Mesenchymal stem cell (in vitro differentiated cells and primary cell): ENCODE measurements at regions not wholly inside any gene's neighbourhood (a gene's known extent, or its start where the extent isn't known, plus 50 kb on each side); places are given as distances from the start of the nearest gene placed in this dataset.

ENCODE experiments used
- DNase-seq: peaks from one replicate; pipeline ENCODE4 v3.0.0-alpha.2; 2013
- H2AFZ ChIP-seq: one replicate; pipeline ENCODE4 v1.6.1; 2013; ENCODE audit warnings: low read depth, mild to moderate bottlenecking, control low read depth, inconsistent platforms, low read length, moderate library complexity
- H2AK5ac ChIP-seq: 2 replicates; pipeline ENCODE4 v1.6.1; 2013; ENCODE audit warnings: low read length, moderate library complexity, mild to moderate bottlenecking, inconsistent platforms; ENCODE audit not compliant: severe bottlenecking
- H2BK120ac ChIP-seq: one replicate; pipeline ENCODE4 v1.6.1; 2013; ENCODE audit warnings: low read depth, mild to moderate bottlenecking, inconsistent platforms, low read length, moderate library complexity
- H2BK12ac ChIP-seq, 2 experiments: one replicate each; pipeline ENCODE4 v1.6.1; 2013; ENCODE audit warnings: inconsistent platforms in 2 of 2, low read length in 2 of 2, mild to moderate bottlenecking in 2 of 2, moderate library complexity in 2 of 2, control low read depth in 1 of 2
- H2BK15ac ChIP-seq: one replicate; pipeline ENCODE4 v1.6.1; 2013; ENCODE audit warnings: mild to moderate bottlenecking, low read depth, inconsistent platforms; ENCODE audit not compliant: poor library complexity, severe bottlenecking
- H2BK5ac ChIP-seq: 2 replicates; pipeline ENCODE4 v1.6.1; 2013; ENCODE audit warnings: low read depth, mild to moderate bottlenecking, low read length, control low read depth, inconsistent platforms; ENCODE audit not compliant: poor library complexity, severe bottlenecking
- H3K14ac ChIP-seq, 2 experiments: one replicate each; pipeline ENCODE4 v1.6.1; 2013; ENCODE audit warnings: inconsistent platforms in 2 of 2, low read length in 2 of 2, control low read depth in 1 of 2, mild to moderate bottlenecking in 1 of 2, moderate library complexity in 1 of 2
- H3K18ac ChIP-seq, 2 experiments: one replicate each; pipeline ENCODE4 v1.6.1; 2013; ENCODE audit warnings: inconsistent platforms in 2 of 2, low read length in 2 of 2, control low read depth in 1 of 2, low read depth in 1 of 2, mild to moderate bottlenecking in 1 of 2
- H3K23ac ChIP-seq, 2 experiments: one replicate each; pipeline ENCODE4 v1.6.1; 2013; ENCODE audit warnings: inconsistent platforms in 2 of 2, low read length in 2 of 2, mild to moderate bottlenecking in 2 of 2, moderate library complexity in 2 of 2, control low read depth in 1 of 2
- H3K27ac ChIP-seq: 2 replicates; pipeline ENCODE4 v1.5.1; 2013; ENCODE audit warnings: mild to moderate bottlenecking, moderate library complexity, low read length, control low read depth, inconsistent platforms; ENCODE audit not compliant: poor library complexity, severe bottlenecking
- H3K27me3 ChIP-seq, 2 experiments: 2 replicates each; pipeline versions ENCODE4 v1.6.1 to v1.7.0; 2013; ENCODE audit warnings: low read length in 2 of 2, mild to moderate bottlenecking in 2 of 2, moderate library complexity in 2 of 2, control low read depth in 1 of 2, inconsistent platforms in 1 of 2; ENCODE audit not compliant: control insufficient read depth in 1 of 2, insufficient read depth in 1 of 2
- H3K36me3 ChIP-seq, 2 experiments: 2 replicates each; pipeline versions ENCODE4 v1.6.1 to v1.7.0; 2013; ENCODE audit warnings: low read length in 2 of 2, control low read depth in 1 of 2, inconsistent platforms in 1 of 2, low read depth in 1 of 2, mild to moderate bottlenecking in 1 of 2; ENCODE audit not compliant: insufficient read depth in 2 of 2, control insufficient read depth in 1 of 2
- H3K4ac ChIP-seq, 2 experiments: one replicate each; pipeline ENCODE4 v1.6.1; 2013; ENCODE audit warnings: inconsistent platforms in 2 of 2, low read length in 2 of 2, mild to moderate bottlenecking in 2 of 2, moderate library complexity in 2 of 2, control low read depth in 1 of 2, low read depth in 1 of 2
- H3K4me1 ChIP-seq: 2 replicates; pipeline ENCODE4 v1.6.1; 2013; ENCODE audit warnings: low read depth, low read length, control low read depth; ENCODE audit not compliant: control insufficient read depth, insufficient read depth
- H3K4me2 ChIP-seq: 2 replicates; pipeline ENCODE4 v1.6.1; 2013; ENCODE audit warnings: low read length, mild to moderate bottlenecking, inconsistent platforms; ENCODE audit not compliant: poor library complexity, severe bottlenecking
- H3K4me3 ChIP-seq, 2 experiments: 2 replicates each; pipeline versions ENCODE4 v1.5.1 to v1.7.0; 2013; ENCODE audit warnings: low read length in 2 of 2, mild to moderate bottlenecking in 2 of 2, control low read depth in 1 of 2, low read depth in 1 of 2; ENCODE audit not compliant: insufficient read depth in 1 of 2
- H3K79me1 ChIP-seq: replicated peaks from 2 replicates; pipeline ENCODE4 v1.6.1; 2013; ENCODE audit warnings: mild to moderate bottlenecking, control low read depth, low read length, inconsistent platforms; ENCODE audit not compliant: poor library complexity, severe bottlenecking
- H3K9ac ChIP-seq: 2 replicates; pipeline ENCODE4 v1.7.0; 2013; ENCODE audit warnings: mild to moderate bottlenecking, low read length, moderate library complexity
- H3K9me3 ChIP-seq: 2 replicates; pipeline ENCODE4 v1.7.0; 2013; ENCODE audit warnings: mild to moderate bottlenecking, low read length; ENCODE audit not compliant: control insufficient read depth
- H4K8ac ChIP-seq: one replicate; pipeline ENCODE4 v1.6.1; 2013; ENCODE audit warnings: inconsistent platforms, mild to moderate bottlenecking, low read length, moderate library complexity
- H4K91ac ChIP-seq: one replicate; pipeline ENCODE4 v1.6.1; 2013; ENCODE audit warnings: mild to moderate bottlenecking, low read length, inconsistent platforms
- WGBS: methylation state at CpG from one replicate; pipeline ENCODE4 v1.1.7; 2013; ENCODE audit warnings: mixed read lengths; 5-methylcytosine and 5-hydroxymethylcytosine counted together

DNA sequence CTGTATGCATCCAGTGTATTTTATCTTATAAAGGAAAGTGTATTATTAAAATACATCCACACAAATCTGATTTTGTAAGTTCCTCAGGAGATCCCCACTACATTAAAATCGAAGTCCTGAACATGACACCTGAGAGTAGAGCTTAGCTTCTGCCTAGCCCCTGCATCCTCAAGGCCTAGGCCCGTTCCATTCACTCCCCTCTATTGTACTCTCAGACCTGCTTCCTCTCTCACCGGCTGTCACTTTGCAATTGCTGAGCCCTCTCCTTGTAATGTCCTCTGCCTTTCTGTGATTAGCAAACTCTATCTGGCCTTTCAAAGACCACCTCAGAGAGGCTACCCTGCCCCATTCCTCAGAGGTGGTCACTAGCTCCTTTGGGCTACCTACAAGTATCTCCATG is 160.8 kb downstream of the FTCDNL1 start:
- no peak overlapping the region for H2BK15ac ChIP-seq
- no peak overlapping the region for H2AK5ac ChIP-seq
- H3K27me3 ChIP-seq: no peaks in the 10 kb centered on the region
- no peaks in the 10 kb centered on the region for H3K9me3 ChIP-seq
- no peak overlapping the region for H4K91ac ChIP-seq
- H3K79me1 ChIP-seq: no peaks in the 10 kb centered on the region
- H3K4me2 ChIP-seq: no peak overlapping the region
- 82% methylated on average over 3 of the region's 3 CpGs for WGBS
- no peak overlapping the region for H3K27ac ChIP-seq
- no peak overlapping the region for H2BK120ac ChIP-seq
- no peak overlapping the region for H2BK12ac ChIP-seq
- H3K23ac ChIP-seq: no peak overlapping the region
- H3K4me1 ChIP-seq: no peaks in the 10 kb centered on the region
- H3K4ac ChIP-seq: no peak overlapping the region
- no peak overlapping the region for H2AFZ ChIP-seq
- no peak overlapping the region for H2BK5ac ChIP-seq
- DNase-seq: no peak
- H4K8ac ChIP-seq: no peak overlapping the region
- H3K14ac ChIP-seq: no peak overlapping the region
- no peak overlapping the region for H3K4me3 ChIP-seq
- H3K9ac ChIP-seq: no peak overlapping the region
- no peaks in the 10 kb centered on the region for H3K36me3 ChIP-seq
- no peak overlapping the region for H3K18ac ChIP-seq

DNA sequence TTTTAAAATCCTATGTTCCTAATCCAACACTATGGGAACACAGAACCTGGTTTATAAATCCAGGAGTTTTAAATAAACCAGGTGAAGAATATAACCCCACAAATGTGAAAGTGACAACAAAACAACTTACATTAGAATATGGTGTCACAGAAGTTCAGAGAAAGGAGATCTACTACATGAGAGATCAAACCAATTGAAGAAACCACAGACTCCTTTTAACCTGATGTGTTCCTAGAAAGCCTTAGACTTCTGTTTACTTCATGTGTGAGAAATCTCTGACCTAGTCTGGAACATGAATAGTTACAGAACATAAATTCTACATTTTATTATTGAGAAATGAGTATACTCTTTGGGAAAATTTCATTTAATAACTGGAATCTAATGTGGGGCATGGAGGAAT is 165.3 kb downstream of the FTCDNL1 start:
- Histone ChIP-seq H3K36me3 (no peaks in the 10 kb centered on the region), H3K4me3 (no peak overlapping the region), H2BK5ac (no peak overlapping the region), H2AK5ac (no peak overlapping the region), H3K9ac (no peak overlapping the region), H2BK120ac (no peak overlapping the region), H3K4me1 (no peaks in the 10 kb centered on the region), H3K4me2 (no peak overlapping the region), H3K14ac (no peak overlapping the region), H2BK15ac (no peak overlapping the region), H4K91ac (no peak overlapping the region), H2AFZ (no peak overlapping the region), H3K27ac (no peak overlapping the region), H3K79me1 (no peaks in the 10 kb centered on the region), H3K9me3 (no peaks in the 10 kb centered on the region), H4K8ac (no peak overlapping the region), H3K4ac (no peak overlapping the region), H2BK12ac (no peak overlapping the region), H3K27me3 (no peaks in the 10 kb centered on the region), H3K23ac (no peak overlapping the region), H3K18ac (no peak overlapping the region)
- no peak for DNase-seq

DNA sequence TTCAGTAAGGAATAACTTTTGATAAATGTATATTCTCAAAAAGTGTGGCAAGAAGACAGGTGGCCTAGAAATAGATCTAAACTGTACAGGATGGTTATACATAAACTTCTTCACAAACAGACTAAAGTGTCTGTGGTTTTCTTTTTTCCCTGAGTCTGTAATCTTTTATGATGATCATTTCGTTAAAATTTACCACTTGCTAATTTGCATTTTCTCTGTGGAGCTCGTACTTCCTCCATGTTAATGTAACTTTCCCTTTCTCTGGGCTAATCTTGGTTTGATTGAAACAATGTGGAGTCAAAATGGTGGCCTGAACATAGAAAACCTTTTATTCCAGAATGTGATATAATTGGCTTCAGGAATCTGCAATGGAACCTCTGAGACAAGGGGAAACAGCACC is 166.2 kb downstream of the FTCDNL1 start:
- DNase-seq: no peak

DNA sequence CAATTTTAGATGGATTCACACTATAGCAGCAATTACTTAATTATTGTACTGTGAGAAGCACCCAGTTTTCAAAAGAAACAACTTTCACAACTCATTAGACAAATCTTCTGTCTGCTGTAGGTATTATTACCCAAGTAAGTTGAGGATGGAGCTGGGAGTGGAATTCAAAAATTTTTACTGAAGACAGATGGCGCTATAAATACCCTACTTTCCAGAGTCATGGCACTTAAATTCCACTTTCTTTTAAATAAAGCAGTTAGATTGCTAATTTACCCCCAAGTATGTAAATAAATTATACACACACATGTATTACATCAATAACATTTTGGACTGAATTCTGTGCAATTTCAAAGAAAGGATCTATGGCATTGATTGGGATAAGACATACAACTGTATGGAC is 166.8 kb downstream of the FTCDNL1 start:
- H3K4me3 ChIP-seq: no peak overlapping the region
- H2AK5ac ChIP-seq: no peak overlapping the region
- H3K4me2 ChIP-seq: no peak overlapping the region
- no peak overlapping the region for H3K9ac ChIP-seq
- no peaks in the 10 kb centered on the region for H3K4me1 ChIP-seq
- H3K36me3 ChIP-seq: no peaks in the 10 kb centered on the region
- no peaks in the 10 kb centered on the region for H3K79me1 ChIP-seq
- no peak overlapping the region for H2BK12ac ChIP-seq
- DNase-seq: no peak
- no peaks in the 10 kb centered on the region for H3K27me3 ChIP-seq
- H3K18ac ChIP-seq: no peak overlapping the region
- no peak overlapping the region for H3K23ac ChIP-seq
- no peak overlapping the region for H2BK15ac ChIP-seq
- H3K27ac ChIP-seq: no peak overlapping the region
- no peak overlapping the region for H4K91ac ChIP-seq
- no peak overlapping the region for H2BK5ac ChIP-seq
- H3K4ac ChIP-seq: no peak overlapping the region
- H2BK120ac ChIP-seq: no peak overlapping the region
- no peak overlapping the region for H3K14ac ChIP-seq
- H2AFZ ChIP-seq: no peak overlapping the region
- WGBS: no CpG with 5 or more reads among the region's 1 CpG
- H4K8ac ChIP-seq: no peak overlapping the region
- no peaks in the 10 kb centered on the region for H3K9me3 ChIP-seq

More for the DNA sequence above, 166.2 kb downstream of the FTCDNL1 start:
- Histone ChIP-seq H2AFZ (no peak overlapping the region), H3K9ac (no peak overlapping the region), H3K79me1 (no peaks in the 10 kb centered on the region), H3K14ac (no peak overlapping the region), H2AK5ac (no peak overlapping the region), H2BK120ac (no peak overlapping the region), H4K8ac (no peak overlapping the region), H3K4me3 (no peak overlapping the region), H3K27me3 (no peaks in the 10 kb centered on the region), H3K23ac (no peak overlapping the region), H2BK5ac (no peak overlapping the region), H3K18ac (no peak overlapping the region), H2BK15ac (no peak overlapping the region), H3K4me1 (no peaks in the 10 kb centered on the region), H3K27ac (no peak overlapping the region), H3K4me2 (no peak overlapping the region), H3K4ac (no peak overlapping the region), H3K9me3 (no peaks in the 10 kb centered on the region), H3K36me3 (no peaks in the 10 kb centered on the region), H4K91ac (no peak overlapping the region), H2BK12ac (no peak overlapping the region)
- no CpG with 5 or more reads among the region's 2 CpGs for WGBS
